Mucosa of rectum (tissue), 2 donors: ENCODE measurements at regions not wholly inside any gene's neighbourhood (a gene's known extent, or its start where the extent isn't known, plus 50 kb on each side); places are given as distances from the start of the nearest gene placed in this dataset.

ENCODE experiments used
- H3K27ac ChIP-seq, 2 donors: one replicate each; pipeline ENCODE4 v1.7.0; 2013; ENCODE audit warnings: inconsistent platforms in 2 of 2, low read depth in 2 of 2, low read length in 2 of 2
- H3K27me3 ChIP-seq, 2 donors: one replicate each; pipeline ENCODE4 v1.7.0; 2013; ENCODE audit warnings: low read length in 2 of 2; ENCODE audit not compliant: control insufficient read depth in 2 of 2, insufficient read depth in 2 of 2
- H3K36me3 ChIP-seq, 2 donors: one replicate each; pipeline ENCODE4 v1.7.0; 2013; ENCODE audit warnings: low read length in 2 of 2; ENCODE audit not compliant: control insufficient read depth in 2 of 2, insufficient read depth in 2 of 2
- H3K4me1 ChIP-seq, 2 donors: one replicate each; pipeline ENCODE4 v1.7.0; 2013; ENCODE audit warnings: low read length in 2 of 2, mild to moderate bottlenecking in 1 of 2; ENCODE audit not compliant: control insufficient read depth in 2 of 2, insufficient read depth in 2 of 2
- H3K4me3 ChIP-seq, 2 donors: one replicate each; pipeline ENCODE4 v1.7.0; 2013; ENCODE audit warnings: low read length in 2 of 2
- H3K9ac ChIP-seq, 2 donors: one replicate each; pipeline ENCODE4 v1.7.0; 2013; ENCODE audit warnings: low read length in 2 of 2, low read depth in 1 of 2, mild to moderate bottlenecking in 1 of 2
- H3K9me3 ChIP-seq, 2 donors: one replicate each; pipeline ENCODE4 v1.7.0; 2013; ENCODE audit warnings: low read length in 2 of 2; ENCODE audit not compliant: control insufficient read depth in 2 of 2
- donor health status: healthy.
- donor health status: Normal muscosa, but diverticular disease.

DNA sequence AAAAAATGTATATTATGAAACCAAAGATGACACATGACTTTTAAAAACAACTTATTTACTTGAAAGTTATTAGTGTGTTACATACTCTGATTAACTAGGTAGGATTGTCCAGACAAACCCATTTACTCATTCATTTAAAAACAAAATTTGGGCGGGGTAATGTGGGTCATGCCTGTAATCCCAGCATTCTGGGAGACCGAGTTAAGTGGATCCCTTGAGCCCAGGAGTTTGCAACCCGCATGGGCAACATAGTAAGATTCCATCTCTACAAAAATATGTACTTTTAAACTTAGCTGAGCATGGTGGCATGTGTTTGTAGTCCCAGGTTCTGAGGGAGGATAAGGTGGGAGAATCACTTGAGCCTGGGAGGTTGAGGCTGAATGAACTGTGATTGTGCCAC, 1414.7 kb downstream of the PLA2G4A start:
- H3K27ac ChIP-seq = no peak overlapping the region
- no peaks in the 10 kb centered on the region for H3K4me1 ChIP-seq
- no peaks in the 10 kb centered on the region for H3K36me3 ChIP-seq
- H3K27me3 ChIP-seq = no peaks in the 10 kb centered on the region
- no peak overlapping the region for H3K4me3 ChIP-seq
- H3K9ac ChIP-seq = no peak overlapping the region
- no peaks in the 10 kb centered on the region for H3K9me3 ChIP-seq

DNA sequence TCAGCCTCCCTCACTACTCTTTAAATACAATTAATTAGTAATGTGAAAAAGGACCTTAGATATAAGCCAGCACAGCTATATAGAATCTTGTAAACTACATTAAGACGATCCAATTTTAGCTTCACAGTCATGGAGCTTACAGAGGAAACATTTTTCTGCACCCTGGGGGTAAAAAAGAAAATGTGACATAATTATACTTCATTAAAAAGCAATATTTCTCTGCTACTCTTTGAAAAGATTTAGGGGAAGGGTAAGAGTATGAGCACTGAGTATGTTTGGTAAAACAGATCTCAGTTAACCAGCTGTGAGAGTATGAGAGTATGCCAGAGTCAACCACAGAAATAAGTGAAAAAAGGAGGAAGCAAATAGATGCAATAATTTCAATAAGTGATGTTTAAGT, 1415.9 kb downstream of the PLA2G4A start:
- H3K9ac ChIP-seq = no peak overlapping the region
- H3K27me3 ChIP-seq = no peaks in the 10 kb centered on the region
- H3K4me3 ChIP-seq = no peak overlapping the region
- no peaks in the 10 kb centered on the region for H3K36me3 ChIP-seq
- H3K27ac ChIP-seq = no peak overlapping the region
- no peaks in the 10 kb centered on the region for H3K4me1 ChIP-seq
- H3K9me3 ChIP-seq = no peaks in the 10 kb centered on the region

DNA sequence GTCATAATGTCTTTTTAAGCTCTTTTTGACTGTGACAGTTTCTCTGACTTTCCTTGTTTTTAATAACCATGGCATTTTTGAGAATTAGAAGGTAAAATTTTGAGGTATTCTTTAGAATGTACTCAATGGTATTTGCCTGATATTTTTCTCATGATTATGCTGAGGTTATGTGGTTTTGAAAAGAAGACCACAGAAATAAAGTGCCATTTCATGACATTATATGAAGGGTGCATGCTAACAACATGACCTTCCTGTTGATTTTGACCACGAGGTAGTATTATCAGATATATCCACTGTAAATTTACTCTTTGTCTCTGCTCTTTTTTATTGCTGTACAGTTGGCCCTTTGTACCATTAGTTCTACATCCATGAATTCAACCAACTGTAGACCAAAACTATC, 1418.5 kb downstream of the PLA2G4A start:
- Histone ChIP-seq H3K27ac (no peak overlapping the region), H3K9ac (no peak overlapping the region), H3K27me3 (no peaks in the 10 kb centered on the region), H3K4me3 (no peak overlapping the region), H3K9me3 (no peaks in the 10 kb centered on the region), H3K36me3 (no peaks in the 10 kb centered on the region), H3K4me1 (no peaks in the 10 kb centered on the region)

DNA sequence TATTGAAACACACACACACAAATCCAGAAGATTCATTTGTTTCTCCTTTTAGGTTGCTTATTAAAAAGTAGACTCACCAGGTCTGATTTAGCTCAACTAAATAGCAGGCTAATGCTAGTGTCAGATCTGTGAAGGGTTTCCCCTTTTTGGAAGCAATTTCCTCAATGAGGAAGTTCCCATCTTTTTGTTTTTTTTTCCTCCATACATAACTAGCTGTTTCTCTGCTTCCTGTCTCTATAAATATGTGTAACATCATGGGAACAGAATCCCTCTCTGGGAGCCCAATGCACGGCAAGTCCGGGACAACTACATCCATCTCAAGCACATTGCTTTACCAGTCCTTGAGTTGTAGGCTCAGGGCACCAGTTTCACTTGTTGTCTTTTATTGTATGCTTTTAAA, 1421.1 kb downstream of the PLA2G4A start:
- no peaks in the 10 kb centered on the region for H3K9me3 ChIP-seq
- H3K4me3 ChIP-seq = no peak overlapping the region
- no peaks in the 10 kb centered on the region for H3K27me3 ChIP-seq
- H3K27ac ChIP-seq = no peak overlapping the region
- no peaks in the 10 kb centered on the region for H3K4me1 ChIP-seq
- no peak overlapping the region for H3K9ac ChIP-seq
- H3K36me3 ChIP-seq = no peaks in the 10 kb centered on the region

DNA sequence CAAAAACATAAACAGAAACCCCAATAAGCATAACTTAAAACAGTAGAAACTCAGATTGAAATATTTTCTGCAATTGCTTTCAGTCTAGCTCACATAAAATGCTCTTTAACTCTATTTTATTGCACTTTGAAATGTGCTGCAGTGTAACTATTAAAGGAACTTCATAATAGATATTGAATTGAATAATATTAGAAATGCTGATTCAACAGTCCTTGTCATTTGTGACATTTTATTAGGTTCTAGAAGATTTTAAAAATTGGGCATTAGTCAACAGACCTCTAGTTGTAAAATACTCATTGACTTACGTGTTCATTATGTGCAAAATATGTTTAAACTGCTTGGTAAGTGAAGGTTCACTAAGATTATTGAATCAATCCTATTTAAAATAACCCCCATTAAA, 1422.3 kb downstream of the PLA2G4A start:
- no peaks in the 10 kb centered on the region for H3K36me3 ChIP-seq
- H3K27ac ChIP-seq = no peak overlapping the region
- H3K27me3 ChIP-seq = no peaks in the 10 kb centered on the region
- no peaks in the 10 kb centered on the region for H3K4me1 ChIP-seq
- H3K4me3 ChIP-seq = no peak overlapping the region
- H3K9ac ChIP-seq = no peak overlapping the region
- H3K9me3 ChIP-seq = no peaks in the 10 kb centered on the region

DNA sequence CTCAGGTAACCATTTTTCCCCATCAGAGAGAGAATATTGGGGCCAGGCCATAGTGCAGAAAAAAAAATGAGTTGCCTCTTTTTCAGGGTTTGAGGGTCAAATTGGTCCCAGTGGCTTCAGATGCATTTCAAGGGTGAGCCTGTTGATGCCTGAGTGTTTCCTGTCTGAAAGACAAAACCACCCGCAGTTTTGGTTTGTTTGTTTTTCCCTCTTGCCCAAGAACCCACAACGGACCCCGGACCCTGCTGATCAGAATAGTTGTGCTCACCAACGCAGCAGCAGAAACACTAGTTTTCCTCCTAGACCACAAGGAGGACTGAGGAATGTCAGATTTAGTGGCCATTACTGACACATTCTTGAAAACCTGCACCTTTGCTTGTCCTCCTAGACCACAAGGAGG, 1433.1 kb downstream of the PLA2G4A start:
- Histone ChIP-seq H3K9ac (no peak overlapping the region), H3K27ac (no peak overlapping the region), H3K27me3 (no peaks in the 10 kb centered on the region), H3K4me3 (no peak overlapping the region), H3K4me1 (no peaks in the 10 kb centered on the region), H3K9me3 (peaks cover 0 to 4% of the 10 kb centered on the region in 2 donors), H3K36me3 (no peaks in the 10 kb centered on the region)

DNA sequence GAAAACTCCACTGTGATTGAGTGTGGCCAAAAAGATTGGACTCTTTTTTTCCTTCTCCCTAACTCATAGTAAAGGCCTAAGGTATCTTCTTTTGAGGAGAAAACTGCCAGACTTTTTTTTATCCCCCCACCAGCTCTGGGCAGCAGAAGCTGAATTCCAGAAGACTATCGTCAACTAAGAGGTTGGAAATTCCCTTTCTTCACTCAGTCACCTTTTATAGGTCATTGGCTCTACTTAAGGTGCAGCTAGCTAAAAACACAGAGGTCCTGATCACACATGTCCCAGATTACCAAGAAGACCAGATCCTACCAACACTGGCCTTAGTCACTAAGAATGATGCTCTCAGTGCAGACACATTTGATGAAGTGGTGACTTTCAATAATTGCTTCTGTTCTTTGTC, 1441.2 kb downstream of the PLA2G4A start:
- no peak overlapping the region for H3K9ac ChIP-seq
- no peaks in the 10 kb centered on the region for H3K27me3 ChIP-seq
- H3K36me3 ChIP-seq = no peaks in the 10 kb centered on the region
- peaks cover 0 to 4% of the 10 kb centered on the region in 2 donors for H3K9me3 ChIP-seq
- no peaks in the 10 kb centered on the region for H3K4me1 ChIP-seq
- no peak overlapping the region for H3K4me3 ChIP-seq
- no peak overlapping the region for H3K27ac ChIP-seq

DNA sequence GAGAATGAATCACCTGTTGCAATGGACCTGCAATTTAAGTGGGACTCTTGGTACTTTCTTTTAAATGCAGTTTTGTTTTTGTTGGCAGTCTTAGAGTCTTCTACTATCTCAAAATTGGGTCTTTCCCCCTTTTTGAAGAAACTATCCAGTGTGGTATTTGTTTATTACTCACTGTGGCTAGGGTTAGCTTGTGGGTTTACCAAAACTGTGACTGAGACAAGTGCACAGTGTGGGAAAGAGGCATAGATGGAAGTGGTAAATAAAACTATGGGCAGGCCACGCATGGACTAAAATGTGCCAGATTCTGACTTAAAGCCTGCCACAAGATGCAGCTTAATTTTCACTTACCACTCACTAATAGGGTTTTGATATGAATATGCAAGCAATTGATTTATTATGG, 1441.7 kb downstream of the PLA2G4A start:
- peaks cover 0 to 4% of the 10 kb centered on the region in 2 donors for H3K9me3 ChIP-seq

DNA sequence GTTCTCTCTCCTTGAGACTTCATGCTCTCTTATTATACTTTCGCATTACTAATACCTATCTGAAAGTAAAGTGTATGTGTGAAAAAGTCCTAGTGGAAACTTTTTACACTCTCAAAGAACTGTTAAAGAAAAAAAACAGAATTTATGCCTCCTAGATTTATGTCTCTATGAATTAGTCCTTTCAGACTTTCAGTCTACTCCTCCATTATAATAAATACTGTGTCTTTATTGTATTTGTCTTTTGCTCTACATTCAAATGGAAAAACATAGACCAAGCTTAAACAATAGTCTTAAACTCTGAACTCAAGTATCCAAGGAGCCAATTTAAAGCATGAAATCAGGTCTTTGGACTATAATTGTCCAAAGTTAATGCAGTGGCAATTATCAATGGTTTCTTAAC, 1449.0 kb downstream of the PLA2G4A start:
- no peaks in the 10 kb centered on the region for H3K4me1 ChIP-seq
- no peaks in the 10 kb centered on the region for H3K9me3 ChIP-seq
- H3K27me3 ChIP-seq = no peaks in the 10 kb centered on the region
- no peaks in the 10 kb centered on the region for H3K36me3 ChIP-seq
- H3K9ac ChIP-seq = no peak overlapping the region
- no peak overlapping the region for H3K4me3 ChIP-seq
- H3K27ac ChIP-seq = no peak overlapping the region

More for the DNA sequence above, 1441.7 kb downstream of the PLA2G4A start:
- Histone ChIP-seq H3K36me3 (no peaks in the 10 kb centered on the region), H3K27ac (no peak overlapping the region), H3K4me1 (no peaks in the 10 kb centered on the region), H3K27me3 (no peaks in the 10 kb centered on the region), H3K4me3 (no peak overlapping the region), H3K9ac (no peak overlapping the region)

DNA sequence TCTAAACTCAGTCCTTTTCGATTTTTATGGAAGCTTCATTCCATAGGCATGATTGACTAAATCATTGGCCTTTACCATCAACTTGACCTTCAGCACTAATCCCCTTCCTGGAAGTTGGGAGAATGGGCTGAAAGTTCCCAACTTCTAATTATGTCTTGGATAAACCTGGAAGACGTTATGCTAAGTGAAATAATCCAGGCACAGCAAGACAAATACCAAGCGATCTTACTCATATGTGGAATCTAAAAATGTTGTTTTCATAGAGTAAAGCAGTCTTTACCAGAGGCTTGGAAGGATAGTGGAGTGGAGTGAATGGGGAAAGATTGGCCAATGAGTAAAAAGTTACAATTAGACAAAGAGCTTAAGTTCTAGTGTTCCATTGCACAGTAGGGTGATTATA, 1453.2 kb downstream of the PLA2G4A start:
- Histone ChIP-seq H3K9me3 (no peaks in the 10 kb centered on the region), H3K36me3 (no peaks in the 10 kb centered on the region), H3K27ac (no peak overlapping the region), H3K27me3 (no peaks in the 10 kb centered on the region), H3K4me1 (no peaks in the 10 kb centered on the region), H3K4me3 (no peak overlapping the region), H3K9ac (no peak overlapping the region)

DNA sequence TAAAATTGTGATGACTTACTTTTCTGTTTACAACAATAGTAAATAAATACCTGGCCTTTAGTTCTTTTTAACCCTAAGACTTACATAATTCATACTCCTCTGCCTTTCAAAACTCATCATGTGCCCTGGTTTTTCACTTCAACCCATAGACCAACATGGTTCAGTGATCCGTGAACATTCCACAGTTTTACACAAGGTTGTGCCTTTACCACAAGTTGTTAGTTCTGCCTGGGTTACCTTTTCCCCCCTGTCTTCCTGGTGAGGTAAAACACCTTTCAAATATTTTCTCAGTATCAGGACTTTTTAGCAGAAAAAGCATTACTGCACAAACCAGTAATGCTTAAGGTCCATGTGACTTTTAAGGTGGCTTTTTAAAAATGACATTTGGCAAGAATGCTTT, 1466.4 kb downstream of the PLA2G4A start:
- peaks cover 0 to 3% of the 10 kb centered on the region in 2 donors for H3K9me3 ChIP-seq

More for the DNA sequence above, 1466.4 kb downstream of the PLA2G4A start:
- Histone ChIP-seq H3K36me3 (no peaks in the 10 kb centered on the region), H3K27ac (no peak overlapping the region), H3K4me3 (no peak overlapping the region), H3K9ac (no peak overlapping the region), H3K27me3 (no peaks in the 10 kb centered on the region), H3K4me1 (no peaks in the 10 kb centered on the region)
